ENCODE measurements at regions not wholly inside any gene's neighbourhood (a gene's known extent, or its start where the extent isn't known, plus 50 kb on each side); places are given as distances from the start of the nearest gene placed in this dataset.
"Not testable (repeated sequence)": the region's sequence is repeated elsewhere in the genome, so short reads cannot be mapped to it uniquely, and the experiment has no call there.

DNA sequence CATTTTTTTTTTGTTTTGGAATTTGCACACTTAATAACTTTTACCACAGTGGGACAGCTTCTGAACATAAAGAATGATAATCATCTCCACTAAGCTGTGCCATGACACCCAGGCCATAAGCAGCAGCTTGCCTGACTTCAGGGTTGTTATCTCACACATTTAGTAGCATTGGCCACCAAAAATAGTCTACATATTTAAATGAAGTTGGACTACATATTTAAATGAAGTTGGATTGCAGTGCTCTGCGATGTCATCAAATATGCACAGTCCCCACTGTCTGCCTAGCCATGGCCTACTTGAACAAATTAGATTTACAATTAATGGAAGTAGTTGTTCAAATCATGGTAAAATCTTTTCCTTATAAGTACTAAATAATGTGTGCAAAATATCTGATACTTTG, 101.0 kb downstream of the KLRB1 start:
- TF ChIP-seq CTCF (IDR thresholded peaks at IDR 0.05; ENCODE audit: extremely low read depth, low read depth, low read length) = no peak
- no peak overlapping the region for H3K4me3 ChIP-seq (ENCODE audit: insufficient read depth, low read length)
- no peaks in the 10 kb centered on the region for H4K20me1 ChIP-seq (ENCODE audit: insufficient read depth, low read length)
- no peaks in the 10 kb centered on the region for H3K36me3 ChIP-seq (ENCODE audit: insufficient read depth, low read length)
- H3K4me1 ChIP-seq (ENCODE audit: insufficient read depth, low read length) = peaks cover 9% of the 10 kb centered on the region
- no peaks in the 10 kb centered on the region for H3K27me3 ChIP-seq (ENCODE audit: insufficient read depth, low read length)
- H3K27ac ChIP-seq (ENCODE audit: low read depth, low read length) = no peak overlapping the region
- DNase-seq (ENCODE audit: insufficient read length, low spot score, missing footprints) = no peak
- no peaks in the 10 kb centered on the region for H3K79me2 ChIP-seq (ENCODE audit: insufficient read depth, low read length)
- no peak overlapping the region for H2AFZ ChIP-seq (ENCODE audit: low read length)
- no peak overlapping the region for H3K4me2 ChIP-seq (ENCODE audit: insufficient read depth, low read length)
- H3K9me3 ChIP-seq (ENCODE audit: low read depth, low read length) = no peaks in the 10 kb centered on the region

GRCh38 chr12:9503384-9503783, 104.3 kb downstream of the KLRB1 start:
- not testable (repeated sequence) for H3K4me1 ChIP-seq (ENCODE audit: insufficient read depth, low read length); H3K36me3 ChIP-seq (ENCODE audit: insufficient read depth, low read length); H3K4me3 ChIP-seq (ENCODE audit: insufficient read depth, low read length); DNase-seq (ENCODE audit: insufficient read length, low spot score, missing footprints); H2AFZ ChIP-seq (ENCODE audit: low read length); H3K9me3 ChIP-seq (ENCODE audit: low read depth, low read length); H3K4me2 ChIP-seq (ENCODE audit: insufficient read depth, low read length); H3K79me2 ChIP-seq (ENCODE audit: insufficient read depth, low read length); H4K20me1 ChIP-seq (ENCODE audit: insufficient read depth, low read length); H3K27me3 ChIP-seq (ENCODE audit: insufficient read depth, low read length); H3K27ac ChIP-seq (ENCODE audit: low read depth, low read length)

- not testable (repeated sequence) for H3K9me3 ChIP-seq (ENCODE audit: low read depth, low read length); H3K27ac ChIP-seq (ENCODE audit: low read depth, low read length); H4K20me1 ChIP-seq (ENCODE audit: insufficient read depth, low read length); H3K79me2 ChIP-seq (ENCODE audit: insufficient read depth, low read length); DNase-seq (ENCODE audit: insufficient read length, low spot score, missing footprints); H2AFZ ChIP-seq (ENCODE audit: low read length); H3K4me1 ChIP-seq (ENCODE audit: insufficient read depth, low read length); H3K4me2 ChIP-seq (ENCODE audit: insufficient read depth, low read length); H3K27me3 ChIP-seq (ENCODE audit: insufficient read depth, low read length); H3K4me3 ChIP-seq (ENCODE audit: insufficient read depth, low read length); H3K36me3 ChIP-seq (ENCODE audit: insufficient read depth, low read length)
Observed at GRCh38 chr12:9502845-9503244, 104.9 kb downstream of the KLRB1 start.

- not testable (repeated sequence) for H3K4me1 ChIP-seq (ENCODE audit: insufficient read depth, low read length); H3K4me2 ChIP-seq (ENCODE audit: insufficient read depth, low read length); H3K27me3 ChIP-seq (ENCODE audit: insufficient read depth, low read length); H3K27ac ChIP-seq (ENCODE audit: low read depth, low read length); H3K36me3 ChIP-seq (ENCODE audit: insufficient read depth, low read length); H3K9me3 ChIP-seq (ENCODE audit: low read depth, low read length); H4K20me1 ChIP-seq (ENCODE audit: insufficient read depth, low read length); H3K4me3 ChIP-seq (ENCODE audit: insufficient read depth, low read length); H3K79me2 ChIP-seq (ENCODE audit: insufficient read depth, low read length); H2AFZ ChIP-seq (ENCODE audit: low read length); DNase-seq (ENCODE audit: insufficient read length, low spot score, missing footprints)
Observed at GRCh38 chr12:9493325-9493724, 114.4 kb downstream of the KLRB1 start.

GRCh38 chr12:9481289-9481688, 126.4 kb downstream of the KLRB1 start:
- H3K27me3 ChIP-seq (ENCODE audit: insufficient read depth, low read length); H3K4me3 ChIP-seq (ENCODE audit: insufficient read depth, low read length); H3K79me2 ChIP-seq (ENCODE audit: insufficient read depth, low read length); H3K4me2 ChIP-seq (ENCODE audit: insufficient read depth, low read length); H2AFZ ChIP-seq (ENCODE audit: low read length); H3K36me3 ChIP-seq (ENCODE audit: insufficient read depth, low read length); DNase-seq (ENCODE audit: insufficient read length, low spot score, missing footprints); H3K27ac ChIP-seq (ENCODE audit: low read depth, low read length); H3K9me3 ChIP-seq (ENCODE audit: low read depth, low read length); H3K4me1 ChIP-seq (ENCODE audit: insufficient read depth, low read length); H4K20me1 ChIP-seq (ENCODE audit: insufficient read depth, low read length): not testable (repeated sequence)

GRCh38 chr12:9474197-9474596, 133.5 kb downstream of the KLRB1 start:
- H3K27me3 ChIP-seq (ENCODE audit: insufficient read depth, low read length); H2AFZ ChIP-seq (ENCODE audit: low read length); H3K4me2 ChIP-seq (ENCODE audit: insufficient read depth, low read length); H3K27ac ChIP-seq (ENCODE audit: low read depth, low read length); H3K36me3 ChIP-seq (ENCODE audit: insufficient read depth, low read length); H3K4me3 ChIP-seq (ENCODE audit: insufficient read depth, low read length); H3K4me1 ChIP-seq (ENCODE audit: insufficient read depth, low read length); H4K20me1 ChIP-seq (ENCODE audit: insufficient read depth, low read length); DNase-seq (ENCODE audit: insufficient read length, low spot score, missing footprints); H3K79me2 ChIP-seq (ENCODE audit: insufficient read depth, low read length); H3K9me3 ChIP-seq (ENCODE audit: low read depth, low read length): not testable (repeated sequence)

DNA sequence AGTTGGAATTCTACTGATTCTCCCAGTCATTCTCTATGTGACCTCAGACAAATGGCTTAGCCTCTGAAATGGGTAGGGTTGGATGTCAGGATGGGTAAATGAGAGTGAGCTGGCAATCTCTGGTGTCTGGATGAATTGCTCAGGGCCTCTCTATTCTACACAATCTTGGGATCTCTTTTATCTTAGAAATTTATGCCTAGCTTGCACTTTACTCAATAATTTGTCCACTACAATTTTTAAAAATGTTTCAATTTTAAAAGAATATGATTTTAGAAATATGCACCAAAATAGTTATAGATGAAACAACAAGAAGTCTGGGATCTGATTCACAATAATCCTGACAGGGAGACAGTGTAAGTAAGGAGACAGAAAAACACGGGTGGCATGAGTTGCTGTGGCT, 134.1 kb downstream of the KLRB1 start:
- H3K27me3 ChIP-seq (ENCODE audit: insufficient read depth, low read length); H3K9me3 ChIP-seq (ENCODE audit: low read depth, low read length); H4K20me1 ChIP-seq (ENCODE audit: insufficient read depth, low read length); H3K4me1 ChIP-seq (ENCODE audit: insufficient read depth, low read length); H2AFZ ChIP-seq (ENCODE audit: low read length); H3K79me2 ChIP-seq (ENCODE audit: insufficient read depth, low read length); H3K4me3 ChIP-seq (ENCODE audit: insufficient read depth, low read length); H3K36me3 ChIP-seq (ENCODE audit: insufficient read depth, low read length); DNase-seq (ENCODE audit: insufficient read length, low spot score, missing footprints); H3K4me2 ChIP-seq (ENCODE audit: insufficient read depth, low read length); H3K27ac ChIP-seq (ENCODE audit: low read depth, low read length): not testable (repeated sequence)

DNA sequence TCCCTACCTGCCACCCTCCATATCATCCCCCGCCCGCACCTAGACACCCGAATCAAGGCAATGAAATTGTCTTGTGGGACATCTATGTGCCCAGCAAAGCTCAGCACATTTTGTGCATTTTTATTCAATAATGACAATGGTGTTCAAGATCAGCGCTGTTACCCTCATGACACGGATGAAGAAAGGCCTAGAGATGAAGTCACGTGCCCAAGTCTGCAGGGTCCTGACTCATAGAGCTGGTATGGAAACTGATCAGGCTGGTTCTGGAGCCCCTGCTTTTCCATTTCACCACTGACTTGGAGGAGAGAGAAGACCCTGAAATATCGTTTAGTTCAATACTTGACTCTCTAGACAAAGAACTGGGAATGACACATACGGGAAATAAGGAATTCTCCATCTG, 136.2 kb downstream of the KLRB1 start:
- not testable (repeated sequence) for H3K27me3 ChIP-seq (ENCODE audit: insufficient read depth, low read length); H3K9me3 ChIP-seq (ENCODE audit: low read depth, low read length); H3K4me1 ChIP-seq (ENCODE audit: insufficient read depth, low read length); H4K20me1 ChIP-seq (ENCODE audit: insufficient read depth, low read length); DNase-seq (ENCODE audit: insufficient read length, low spot score, missing footprints); H3K36me3 ChIP-seq (ENCODE audit: insufficient read depth, low read length); H2AFZ ChIP-seq (ENCODE audit: low read length); H3K79me2 ChIP-seq (ENCODE audit: insufficient read depth, low read length); H3K4me3 ChIP-seq (ENCODE audit: insufficient read depth, low read length); H3K27ac ChIP-seq (ENCODE audit: low read depth, low read length); H3K4me2 ChIP-seq (ENCODE audit: insufficient read depth, low read length)

DNA sequence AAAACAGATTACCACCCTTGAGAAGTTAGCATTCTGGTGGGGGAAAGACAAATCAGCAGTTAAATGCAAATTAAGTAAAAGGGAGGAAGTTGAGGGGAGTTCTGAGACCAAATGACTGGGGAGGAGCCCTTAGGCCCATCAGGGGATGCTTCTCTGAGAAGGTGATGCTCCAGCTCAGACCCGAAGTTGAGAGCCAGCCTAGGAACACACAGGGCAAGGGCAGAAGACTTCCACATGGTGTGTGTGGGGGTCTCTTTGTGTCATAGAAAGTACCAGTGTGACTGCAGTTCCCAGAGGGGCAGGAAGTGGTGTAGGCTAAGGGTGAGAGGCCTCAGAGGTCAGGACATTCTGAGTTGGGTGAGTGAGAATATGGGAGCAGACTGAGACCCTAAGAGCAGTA, 137.3 kb downstream of the KLRB1 start:
- H4K20me1 ChIP-seq (ENCODE audit: insufficient read depth, low read length); H3K9me3 ChIP-seq (ENCODE audit: low read depth, low read length): not testable (repeated sequence)

More for the DNA sequence above, 137.3 kb downstream of the KLRB1 start:
- H3K4me3 ChIP-seq (ENCODE audit: insufficient read depth, low read length); H3K27ac ChIP-seq (ENCODE audit: low read depth, low read length); H3K4me1 ChIP-seq (ENCODE audit: insufficient read depth, low read length); H3K4me2 ChIP-seq (ENCODE audit: insufficient read depth, low read length); H3K36me3 ChIP-seq (ENCODE audit: insufficient read depth, low read length); H2AFZ ChIP-seq (ENCODE audit: low read length); H3K27me3 ChIP-seq (ENCODE audit: insufficient read depth, low read length); H3K79me2 ChIP-seq (ENCODE audit: insufficient read depth, low read length); DNase-seq (ENCODE audit: insufficient read length, low spot score, missing footprints): not testable (repeated sequence)

All from osteoblast (primary cell).